ENCODE measurements at regions not wholly inside any gene's neighbourhood (a gene's known extent, or its start where the extent isn't known, plus 50 kb on each side); places are given as distances from the start of the nearest gene placed in this dataset.

GRCh38 chrX:45623266-45623665 is 422.6 kb upstream of the DIPK2B start:
- DNase-seq (ENCODE audit: low read depth in 1 of 2, low spot score in 1 of 2) = peak in 1 of 2 experiments; percentile 26
- peak overlapping the region; percentile 63 for H3K4me2 ChIP-seq
- ChIA-PET CTCF (no interaction called here), POLR2A (no interaction called here)
- H3K4me3 ChIP-seq = no peak overlapping the region
- peak overlapping the region; percentile 44 to 62; a peak in 4 of 6 replicates for H3K27ac ChIP-seq
- ATAC-seq = peak in 1 of 2 experiments; percentile 41; a peak in 2 of 6 replicates
- H3K4me1 ChIP-seq = peaks cover 14% of the 10 kb centered on the region
- FAIRE-seq = no peak
- TF ChIP-seq EP300 (IDR thresholded peaks at IDR 0.05) (no peak), E2F6 (IDR thresholded peaks at IDR 0.05; ENCODE audit: borderline replicate concordance, low read depth) (no peak), FOSL2 (IDR thresholded peaks at IDR 0.05) (no peak), FOSL2 (CRISPR knock-in tag; IDR thresholded peaks at IDR 0.05) (peak; percentile 37; the same call in 1 of the 2 replicates), ZSCAN20 (CRISPR knock-in tag; IDR thresholded peaks at IDR 0.05) (no peak)
- no peaks in the 10 kb centered on the region; the same call in 2 of the 3 replicates for H3K9me3 ChIP-seq

DNA sequence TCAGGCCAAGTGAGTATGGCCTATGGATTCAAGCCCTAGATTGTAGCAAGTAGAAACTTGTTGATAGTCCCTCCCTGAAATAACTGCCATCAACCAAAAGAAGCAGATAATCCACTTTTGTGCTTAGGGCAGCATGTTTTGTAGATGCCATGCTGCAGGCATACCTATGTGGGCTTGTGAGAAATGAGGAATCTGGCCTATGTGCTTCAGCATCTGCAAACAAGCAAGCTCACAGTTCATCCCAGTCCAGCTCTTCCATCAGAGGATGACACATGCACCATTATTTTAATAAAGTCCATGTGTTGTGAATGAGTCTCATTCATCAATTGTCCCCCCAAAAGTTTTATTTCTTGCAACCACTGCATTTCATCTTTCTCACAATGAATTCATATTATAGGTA is 421.9 kb upstream of the DIPK2B start:
- POLR2A ChIA-PET = no interaction called here
- CTCF ChIA-PET = no interaction called here
- Histone ChIP-seq H3K27ac (no peak overlapping the region), H3K9me3 (no peaks in the 10 kb centered on the region; the same call in 2 of the 3 replicates), H3K4me3 (no peak overlapping the region), H3K4me1 (peaks cover 14% of the 10 kb centered on the region), H3K4me2 (peak overlapping the region; percentile 63; the same call in 2 of the 3 replicates)
- no peak for FAIRE-seq
- ATAC-seq = no peak
- no peak for DNase-seq (ENCODE audit: low read depth in 1 of 2, low spot score in 1 of 2)
- peak; percentile 25 for TF ChIP-seq MAFK (IDR thresholded peaks at IDR 0.05; ENCODE audit: partially characterized antibody)
- no peak for TF ChIP-seq RARB (CRISPR knock-in tag; IDR thresholded peaks at IDR 0.05)
- no peak for TF ChIP-seq POLR2AphosphoS2 (conservative IDR thresholded peaks at IDR 0.05; ENCODE audit: low read length)

- Histone ChIP-seq H3K9me3 (no peaks in the 10 kb centered on the region; the same call in 2 of the 3 replicates), H3K4me1 (peaks cover 14% of the 10 kb centered on the region), H3K4me2 (0 out of 3 replicates have a peak overlapping the region, but pooled peaks have one; percentile 12), H3K27ac (no peak overlapping the region), H3K4me3 (no peak overlapping the region)
- CTCF ChIA-PET = no interaction called here
- DNase-seq (ENCODE audit: low read depth in 1 of 2, low spot score in 1 of 2) = no peak
- WGBS (ENCODE audit: missing lambda C conversion rate) = 92% methylated on average over 3 of the region's 3 CpGs
- ATAC-seq = no peak
- no peak for FAIRE-seq
- TF ChIP-seq, protein P1, sequence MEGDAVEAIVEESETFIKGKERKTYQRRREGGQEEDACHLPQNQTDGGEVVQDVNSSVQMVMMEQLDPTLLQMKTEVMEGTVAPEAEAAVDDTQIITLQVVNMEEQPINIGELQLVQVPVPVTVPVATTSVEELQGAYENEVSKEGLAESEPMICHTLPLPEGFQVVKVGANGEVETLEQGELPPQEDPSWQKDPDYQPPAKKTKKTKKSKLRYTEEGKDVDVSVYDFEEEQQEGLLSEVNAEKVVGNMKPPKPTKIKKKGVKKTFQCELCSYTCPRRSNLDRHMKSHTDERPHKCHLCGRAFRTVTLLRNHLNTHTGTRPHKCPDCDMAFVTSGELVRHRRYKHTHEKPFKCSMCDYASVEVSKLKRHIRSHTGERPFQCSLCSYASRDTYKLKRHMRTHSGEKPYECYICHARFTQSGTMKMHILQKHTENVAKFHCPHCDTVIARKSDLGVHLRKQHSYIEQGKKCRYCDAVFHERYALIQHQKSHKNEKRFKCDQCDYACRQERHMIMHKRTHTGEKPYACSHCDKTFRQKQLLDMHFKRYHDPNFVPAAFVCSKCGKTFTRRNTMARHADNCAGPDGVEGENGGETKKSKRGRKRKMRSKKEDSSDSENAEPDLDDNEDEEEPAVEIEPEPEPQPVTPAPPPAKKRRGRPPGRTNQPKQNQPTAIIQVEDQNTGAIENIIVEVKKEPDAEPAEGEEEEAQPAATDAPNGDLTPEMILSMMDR (IDR thresholded peaks at IDR 0.05) = no peak
- TF ChIP-seq ZNF302 (CRISPR knock-in tag; IDR thresholded peaks at IDR 0.05) = no peak
- no peak for TF ChIP-seq TP53 (CRISPR knock-in tag; IDR thresholded peaks at IDR 0.05)
- TF ChIP-seq HEYL (CRISPR knock-in tag; IDR thresholded peaks at IDR 0.05) = no peak
- TF ChIP-seq SREBF2 (IDR thresholded peaks at IDR 0.05) = no peak
- TF ChIP-seq, protein P2, sequence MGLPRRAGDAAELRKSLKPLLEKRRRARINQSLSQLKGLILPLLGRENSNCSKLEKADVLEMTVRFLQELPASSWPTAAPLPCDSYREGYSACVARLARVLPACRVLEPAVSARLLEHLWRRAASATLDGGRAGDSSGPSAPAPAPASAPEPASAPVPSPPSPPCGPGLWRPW (IDR thresholded peaks at IDR 0.05) = no peak
- no peak for TF ChIP-seq ESRRA (IDR thresholded peaks at IDR 0.05; ENCODE audit: borderline replicate concordance, low read length)
- TF ChIP-seq KDM1A (IDR thresholded peaks at IDR 0.05; ENCODE audit: low read depth) = no peak
- TF ChIP-seq, protein P3, sequence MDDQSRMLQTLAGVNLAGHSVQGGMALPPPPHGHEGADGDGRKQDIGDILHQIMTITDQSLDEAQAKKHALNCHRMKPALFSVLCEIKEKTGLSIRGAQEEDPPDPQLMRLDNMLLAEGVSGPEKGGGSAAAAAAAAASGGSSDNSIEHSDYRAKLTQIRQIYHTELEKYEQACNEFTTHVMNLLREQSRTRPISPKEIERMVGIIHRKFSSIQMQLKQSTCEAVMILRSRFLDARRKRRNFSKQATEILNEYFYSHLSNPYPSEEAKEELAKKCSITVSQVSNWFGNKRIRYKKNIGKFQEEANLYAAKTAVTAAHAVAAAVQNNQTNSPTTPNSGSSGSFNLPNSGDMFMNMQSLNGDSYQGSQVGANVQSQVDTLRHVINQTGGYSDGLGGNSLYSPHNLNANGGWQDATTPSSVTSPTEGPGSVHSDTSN (IDR thresholded peaks at IDR 0.05) = no peak
- POLR2A ChIA-PET = no interaction called here
These were observed 421.4 kb upstream of the DIPK2B start for GRCh38 chrX:45622042-45622423.

DNA sequence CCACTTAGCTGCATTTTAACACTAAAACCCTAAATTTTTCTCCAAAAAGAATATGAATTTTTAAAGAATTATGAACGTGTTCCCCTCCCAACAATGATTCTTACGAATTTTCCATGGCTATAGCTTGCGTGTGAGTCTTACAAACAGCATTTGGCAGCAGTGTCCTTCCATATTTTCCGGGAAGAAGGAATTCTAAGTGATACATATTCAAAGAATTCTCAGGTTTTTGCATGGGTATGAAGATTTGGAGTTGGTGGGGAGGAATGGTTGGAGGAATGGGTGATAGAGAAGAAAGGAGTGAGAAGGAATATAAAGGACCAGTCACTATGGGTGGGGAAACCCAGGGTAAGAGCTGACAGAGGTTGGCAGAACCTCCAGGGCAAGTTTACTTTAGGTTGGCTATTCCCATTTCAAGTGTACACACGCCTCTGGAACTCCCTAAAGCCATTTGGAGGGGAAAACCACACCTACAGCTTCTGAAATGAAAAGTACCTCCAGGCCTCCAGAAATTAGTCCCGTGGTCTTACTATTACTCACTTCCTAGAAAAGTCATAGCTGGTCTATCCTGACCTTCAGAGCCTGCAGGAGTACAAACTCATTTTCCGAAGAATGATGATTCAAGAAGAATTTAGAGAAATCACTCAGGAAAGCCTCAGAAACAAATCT is 420.8 kb upstream of the DIPK2B start:
- POLR2A ChIA-PET = no interaction called here
- CTCF ChIA-PET = no interaction called here

More for the DNA sequence above, 420.8 kb upstream of the DIPK2B start:
- H3K4me1 ChIP-seq = peaks cover 14% of the 10 kb centered on the region
- no peaks in the 10 kb centered on the region for H3K9me3 ChIP-seq
- H3K4me3 ChIP-seq = no peak overlapping the region
- H3K4me2 ChIP-seq = 0 out of 3 replicates have a peak overlapping the region, but pooled peaks have one; percentile 12
- TF ChIP-seq ZFP36 (IDR thresholded peaks at IDR 0.05; ENCODE audit: borderline replicate concordance, partially characterized antibody) (no peak), NFE2L2 (conservative IDR thresholded peaks at IDR 0.05; ENCODE audit: low read length) (no peak), MAX (IDR thresholded peaks at IDR 0.05) (no peak), HOXB5 (CRISPR knock-in tag; IDR thresholded peaks at IDR 0.05) (no peak), MAFK (IDR thresholded peaks at IDR 0.05; ENCODE audit: partially characterized antibody) (no peak), EP300 (IDR thresholded peaks at IDR 0.05) (no peak), JUN (IDR thresholded peaks at IDR 0.05) (no peak), HDAC2 (IDR thresholded peaks at IDR 0.05) (no peak), CBX2 (IDR thresholded peaks at IDR 0.05; ENCODE audit: borderline replicate concordance, low read depth) (no peak), SMC3 (IDR thresholded peaks at IDR 0.05) (no peak), PHF8 (IDR thresholded peaks at IDR 0.05; ENCODE audit: borderline replicate concordance, low read depth) (no peak), EHMT2 (IDR thresholded peaks at IDR 0.05; ENCODE audit: low read depth) (no peak)
- ATAC-seq (no peak), FAIRE-seq (no peak), DNase-seq (ENCODE audit: low read depth in 1 of 2, low spot score in 1 of 2) (no peak)
- WGBS (ENCODE audit: missing lambda C conversion rate) = 61% methylated on average over 7 of the region's 7 CpGs
- H3K27ac ChIP-seq = no peak overlapping the region
